Coronary artery (tissue), 2 donors: ENCODE measurements at regions not wholly inside any gene's neighbourhood (a gene's known extent, or its start where the extent isn't known, plus 50 kb on each side); places are given as distances from the start of the nearest gene placed in this dataset.

Experiments used
- DNase-seq: peaks from one replicate; pipeline ENCODE4 v3.0.0-alpha.2; 2017; ENCODE audit warnings: low spot score
- H3K27ac ChIP-seq, 2 donors: fragments of 200-600 bp; sonication (generic); one replicate each; pipeline ENCODE4 v1.5.1; 2016 to 2019
- H3K4me3 ChIP-seq: fragments of 200-600 bp; sonication (generic); 2 replicates; pipeline ENCODE4 v1.5.1; 2016; ENCODE audit warnings: mild to moderate bottlenecking, moderate library complexity
- TF ChIP-seq, protein P1 (sequence below): fragments of 200-600 bp; sonication (generic); IDR thresholded peaks from one replicate; pipeline ENCODE4 v1.5.1; 2019; ENCODE audit warnings: antibody characterized with exemption

DNA sequence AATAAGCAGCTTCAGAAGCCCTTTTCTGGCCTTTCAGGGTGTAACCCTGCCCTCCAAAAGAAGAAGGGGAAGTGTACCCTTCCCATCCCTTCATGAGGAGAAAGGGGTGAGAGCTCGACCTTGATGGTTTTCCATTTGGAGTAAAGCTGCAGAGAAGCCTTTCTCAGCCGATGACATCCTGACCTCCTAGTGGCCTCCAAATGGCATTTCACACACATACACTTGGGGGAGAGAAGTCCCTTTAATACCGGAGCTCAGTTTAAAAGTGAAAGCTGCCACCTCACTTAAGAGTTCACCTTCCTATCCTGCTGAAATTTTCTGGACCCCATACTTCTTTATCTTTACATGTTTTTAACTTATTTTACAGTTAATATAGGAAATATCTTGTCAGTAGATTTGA lies 716.7 kb downstream of the DCDC2C start:
- no peak for DNase-seq
- no peak overlapping the region for H3K4me3 ChIP-seq
- TF ChIP-seq, protein P1, sequence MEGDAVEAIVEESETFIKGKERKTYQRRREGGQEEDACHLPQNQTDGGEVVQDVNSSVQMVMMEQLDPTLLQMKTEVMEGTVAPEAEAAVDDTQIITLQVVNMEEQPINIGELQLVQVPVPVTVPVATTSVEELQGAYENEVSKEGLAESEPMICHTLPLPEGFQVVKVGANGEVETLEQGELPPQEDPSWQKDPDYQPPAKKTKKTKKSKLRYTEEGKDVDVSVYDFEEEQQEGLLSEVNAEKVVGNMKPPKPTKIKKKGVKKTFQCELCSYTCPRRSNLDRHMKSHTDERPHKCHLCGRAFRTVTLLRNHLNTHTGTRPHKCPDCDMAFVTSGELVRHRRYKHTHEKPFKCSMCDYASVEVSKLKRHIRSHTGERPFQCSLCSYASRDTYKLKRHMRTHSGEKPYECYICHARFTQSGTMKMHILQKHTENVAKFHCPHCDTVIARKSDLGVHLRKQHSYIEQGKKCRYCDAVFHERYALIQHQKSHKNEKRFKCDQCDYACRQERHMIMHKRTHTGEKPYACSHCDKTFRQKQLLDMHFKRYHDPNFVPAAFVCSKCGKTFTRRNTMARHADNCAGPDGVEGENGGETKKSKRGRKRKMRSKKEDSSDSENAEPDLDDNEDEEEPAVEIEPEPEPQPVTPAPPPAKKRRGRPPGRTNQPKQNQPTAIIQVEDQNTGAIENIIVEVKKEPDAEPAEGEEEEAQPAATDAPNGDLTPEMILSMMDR, result no peak
- H3K27ac ChIP-seq, result no peak overlapping the region

DNA sequence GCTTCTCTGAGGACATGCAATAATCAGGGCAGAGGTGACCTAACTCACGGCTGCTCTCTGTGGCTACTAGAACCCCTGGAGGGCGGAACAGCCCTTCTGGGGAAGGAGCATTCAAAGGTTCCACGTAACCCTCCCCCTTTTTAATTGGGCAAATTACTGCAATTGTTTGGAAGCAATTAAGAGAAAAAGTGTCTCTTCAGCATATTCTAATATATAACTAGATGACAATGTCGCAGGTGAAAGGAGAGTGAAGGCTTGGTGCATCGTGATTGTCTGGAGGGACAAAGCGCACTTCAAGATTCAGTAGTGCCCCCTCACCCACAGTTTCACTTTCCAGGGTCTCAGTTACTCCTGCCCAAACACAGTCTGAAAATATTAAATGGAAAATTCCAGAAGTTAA lies 720.8 kb downstream of the DCDC2C start:
- Histone ChIP-seq H3K4me3 (no peak overlapping the region), H3K27ac (no peak overlapping the region)
- TF ChIP-seq, protein P1, result no peak
- no peak for DNase-seq

- TF ChIP-seq, protein P1, result no peak
- no peak overlapping the region for H3K27ac ChIP-seq
- no peak for DNase-seq
- no peak overlapping the region for H3K4me3 ChIP-seq
Measured at GRCh38 chr2:4427083-4427482, 723.7 kb downstream of the DCDC2C start.

- TF ChIP-seq, protein P1, result no peak
- Histone ChIP-seq H3K4me3 (no peak overlapping the region), H3K27ac (no peak overlapping the region)
- no peak for DNase-seq
Measured at GRCh38 chr2:4445821-4446220, 742.4 kb downstream of the DCDC2C start.

GRCh38 chr2:4454907-4455306 lies 751.5 kb downstream of the DCDC2C start:
- no peak overlapping the region for H3K27ac ChIP-seq
- no peak for DNase-seq
- H3K4me3 ChIP-seq, result no peak overlapping the region
- TF ChIP-seq, protein P1, result no peak

DNA sequence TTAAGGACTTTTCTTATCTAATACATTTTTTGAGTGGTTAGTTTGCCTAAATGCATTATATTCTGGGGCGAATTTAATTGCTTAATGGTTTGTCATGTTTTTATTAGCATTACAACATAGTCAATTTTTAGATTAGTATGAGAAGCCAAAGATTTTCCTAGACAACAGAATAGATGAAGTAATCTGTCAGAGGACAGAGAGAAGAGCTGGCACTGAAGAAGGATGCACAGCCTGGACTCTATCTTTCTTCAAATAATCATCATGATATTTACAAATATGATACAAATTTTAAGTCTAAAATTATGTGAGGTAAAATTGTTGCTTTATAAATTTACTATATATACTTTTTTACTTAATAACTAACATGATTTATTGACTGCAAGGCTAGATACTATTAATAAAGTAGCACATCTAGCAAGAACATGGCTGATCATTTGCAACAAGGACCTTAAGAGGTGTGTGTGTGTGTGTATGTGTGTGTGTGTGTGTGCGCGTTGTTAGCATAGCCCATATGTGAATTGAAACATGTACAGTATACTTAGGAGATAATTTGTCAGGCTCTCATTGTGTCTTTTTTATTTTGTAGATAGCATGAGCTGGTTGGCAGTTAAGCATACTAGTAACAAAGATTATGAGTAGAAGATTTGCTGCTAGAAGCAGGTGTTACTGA lies 752.2 kb downstream of the DCDC2C start:
- no peak overlapping the region for H3K27ac ChIP-seq
- DNase-seq, result no peak
- TF ChIP-seq, protein P1, result no peak
- H3K4me3 ChIP-seq, result no peak overlapping the region

DNA sequence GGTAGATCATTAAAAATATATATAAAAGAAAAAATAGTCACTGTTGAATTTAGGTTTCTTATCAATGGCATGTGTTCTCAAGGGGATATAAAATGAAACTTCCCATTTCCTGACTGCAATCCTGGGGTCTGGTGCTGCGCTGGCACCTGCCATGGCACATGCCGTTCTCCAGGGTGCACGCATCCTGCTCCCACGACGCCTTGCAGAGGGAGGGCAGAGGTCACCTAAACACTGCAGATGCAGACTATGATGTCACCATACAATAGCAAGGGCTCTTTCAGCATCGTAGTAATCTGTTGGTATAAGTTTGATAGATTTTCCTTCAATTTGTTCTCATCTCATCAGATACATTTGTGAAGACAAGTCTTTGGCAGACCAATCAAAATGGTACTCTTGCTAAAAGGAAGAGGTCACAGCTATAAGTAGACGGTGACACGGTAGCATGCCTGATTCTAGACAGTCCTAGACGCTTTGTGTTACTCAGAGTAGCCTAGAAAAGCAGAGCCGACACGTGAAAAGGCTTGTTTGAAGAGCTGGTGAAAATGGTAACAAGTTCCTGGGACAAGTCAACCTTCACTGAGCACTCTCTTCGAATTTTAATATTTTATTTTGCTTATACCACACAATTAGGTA lies 761.4 kb downstream of the DCDC2C start:
- Histone ChIP-seq H3K4me3 (no peak overlapping the region), H3K27ac (no peak overlapping the region)
- no peak for DNase-seq
- TF ChIP-seq, protein P1, result no peak
